H1 (cell line): ENCODE measurements at regions not wholly inside any gene's neighbourhood (a gene's known extent, or its start where the extent isn't known, plus 50 kb on each side); places are given as distances from the start of the nearest gene placed in this dataset.

Experiments
- CTCF ChIA-PET: fragments of 300-600 bp; sonication (Branson Sonifier 250); formaldehyde crosslinking; loops from one replicate; lab custom pipeline; 2021; ENCODE audit not compliant: partially characterized antibody; lab: Charles Lee
- POLR2A ChIA-PET: fragments of 300-600 bp; sonication (Branson Sonifier 250); formaldehyde crosslinking; loops from one replicate; lab custom pipeline; 2021; ENCODE audit warnings: inconsistent platforms; ENCODE audit not compliant: partially characterized antibody; lab: Charles Lee
- DNase-seq, 2 experiments: peaks; one replicate each; pipeline versions ENCODE4 v3.0.0 to v3.0.0-alpha.2; 2010 to 2022; ENCODE audit warnings: low spot score in 2 of 2, low read depth in 1 of 2, mixed read lengths in 1 of 2
- FAIRE-seq: peaks from 2 replicates; lab custom pipeline; 2011; peaks lifted over from hg19 to GRCh38; lab: Jason Lieb, UNC
- H2AFZ ChIP-seq: 2 replicates; pipeline ENCODE4 v1.8.1; 2012; ENCODE audit warnings: low read length, inconsistent platforms
- H2AK5ac ChIP-seq: 2 replicates; pipeline ENCODE4 v1.6.1; 2013; ENCODE audit warnings: low read depth, low read length
- H2BK120ac ChIP-seq: replicated peaks from 2 replicates; pipeline ENCODE3; 2013; ENCODE audit warnings: low read depth, low read length, inconsistent platforms
- H2BK12ac ChIP-seq: 2 replicates; pipeline ENCODE4 v1.6.1; 2013; ENCODE audit warnings: low read depth, low read length
- H2BK15ac ChIP-seq: 2 replicates; pipeline ENCODE4 v1.6.1; 2013; ENCODE audit warnings: low read length
- H2BK20ac ChIP-seq: 2 replicates; pipeline ENCODE4 v1.6.1; 2013; ENCODE audit warnings: low read length
- H2BK5ac ChIP-seq: 2 replicates; pipeline ENCODE4 v1.6.1; 2013; ENCODE audit warnings: low read depth, low read length
- H3K14ac ChIP-seq: 2 replicates; pipeline ENCODE4 v1.6.1; 2013; ENCODE audit warnings: inconsistent platforms; ENCODE audit not compliant: insufficient read length
- H3K18ac ChIP-seq: 2 replicates; pipeline ENCODE4 v1.6.1; 2013; ENCODE audit warnings: low read length; ENCODE audit errors: extremely low read depth
- H3K23ac ChIP-seq: 2 replicates; pipeline ENCODE4 v1.6.1; 2013; ENCODE audit warnings: inconsistent platforms; ENCODE audit not compliant: insufficient read length
- H3K23me2 ChIP-seq: 2 replicates; pipeline ENCODE4 v1.6.1; 2013; ENCODE audit warnings: low read depth, low read length
- H3K27ac ChIP-seq: 2 replicates; pipeline ENCODE4 v1.6.1; 2011; ENCODE audit warnings: low read depth, low read length, inconsistent platforms
- H3K27me3 ChIP-seq, 4 experiments: replicated peaks in 1 of 4; 1 replicate in 1 of 4; 2 replicates in 3 of 4; pipeline versions ENCODE4 v1.6.1 to v1.8.1; 2011 to 2013; ENCODE audit warnings: low read length in 3 of 4, mild to moderate bottlenecking in 3 of 4, inconsistent platforms in 2 of 4, mixed read lengths in 2 of 4, moderate library complexity in 1 of 4; ENCODE audit not compliant: control insufficient read depth in 3 of 4, insufficient read depth in 3 of 4; ENCODE audit errors: extremely low read depth in 1 of 4
- H3K36me3 ChIP-seq, 4 experiments: 2 replicates each; pipeline versions ENCODE4 v1.6.1 to v1.8.1; 2011 to 2013; ENCODE audit warnings: mild to moderate bottlenecking in 4 of 4, low read length in 3 of 4, moderate library complexity in 2 of 4, control low read depth in 1 of 4, inconsistent platforms in 1 of 4; ENCODE audit not compliant: insufficient read depth in 4 of 4, control insufficient read depth in 2 of 4
- H3K4ac ChIP-seq: replicated peaks from 2 replicates; pipeline ENCODE3; 2013; ENCODE audit warnings: low read length, low read depth, mixed read lengths, inconsistent platforms; ENCODE audit not compliant: insufficient read length
- H3K4me1 ChIP-seq, 4 experiments: replicated peaks in 1 of 4; 1 replicate in 1 of 4; 2 replicates in 3 of 4; pipeline versions ENCODE4 v1.6.1 to v1.8.1; 2011 to 2013; ENCODE audit warnings: low read length in 3 of 4, inconsistent platforms in 2 of 4, mixed read lengths in 1 of 4; ENCODE audit not compliant: insufficient read depth in 4 of 4, control insufficient read depth in 3 of 4
- H3K4me2 ChIP-seq, 2 experiments: 2 replicates each; pipeline versions ENCODE4 v1.6.1 to v1.8.1; 2011 to 2013; ENCODE audit warnings: low read depth in 2 of 2, low read length in 2 of 2, control low read depth in 1 of 2, inconsistent platforms in 1 of 2, mild to moderate bottlenecking in 1 of 2; ENCODE audit not compliant: insufficient read depth in 1 of 2
- H3K4me3 ChIP-seq, 4 experiments: fragments of 200-600, 300-600 bp in 1 of 4; sonication (generic), shearing (Covaris generic), sonication (Bioruptor Twin) in 1 of 4; 2 replicates each; pipeline versions ENCODE4 v1.5.1 to v1.8.1; 2011 to 2016; ENCODE audit warnings: low read length in 4 of 4, low read depth in 3 of 4, control low read depth in 2 of 4, inconsistent platforms in 2 of 4, mild to moderate bottlenecking in 2 of 4, mixed read lengths in 1 of 4, moderate library complexity in 1 of 4; ENCODE audit not compliant: insufficient read depth in 2 of 4; ENCODE audit errors: extremely low read depth in 1 of 4
- H3K56ac ChIP-seq: replicated peaks from 2 replicates; pipeline ENCODE3; 2013; ENCODE audit warnings: low read depth, mild to moderate bottlenecking, mixed read lengths, low read length, inconsistent platforms; ENCODE audit not compliant: insufficient read length
- H3K79me1 ChIP-seq: 2 replicates; pipeline ENCODE4 v1.6.1; 2013; ENCODE audit warnings: low read depth, low read length, control low read depth
- H3K79me2 ChIP-seq, 2 experiments: 2 replicates each; pipeline versions ENCODE4 v1.6.1 to v1.8.1; 2012 to 2013; ENCODE audit warnings: low read length in 2 of 2, mild to moderate bottlenecking in 2 of 2, inconsistent platforms in 1 of 2; ENCODE audit not compliant: insufficient read depth in 2 of 2, control insufficient read depth in 1 of 2
- H3K9ac ChIP-seq, 4 experiments: replicated peaks in 1 of 4; 1 replicate in 1 of 4; 2 replicates in 3 of 4; pipeline versions ENCODE4 v1.6.1 to v1.8.1; 2011 to 2013; ENCODE audit warnings: low read depth in 3 of 4, low read length in 3 of 4, control low read depth in 2 of 4, mild to moderate bottlenecking in 2 of 4, moderate library complexity in 2 of 4, inconsistent platforms in 1 of 4; ENCODE audit errors: extremely low read depth in 1 of 4
- H3K9me3 ChIP-seq, 2 experiments: 2 replicates each; pipeline versions ENCODE4 v1.6.1 to v1.8.1; 2012 to 2013; ENCODE audit warnings: mild to moderate bottlenecking in 2 of 2, moderate library complexity in 2 of 2, control low read depth in 1 of 2, inconsistent platforms in 1 of 2, low read depth in 1 of 2, low read length in 1 of 2, mixed read lengths in 1 of 2; ENCODE audit not compliant: insufficient read depth in 2 of 2
- H4K20me1 ChIP-seq, 2 experiments: replicated peaks in 1 of 2; 2 replicates each; pipeline versions ENCODE3 to v1.8.1; 2011 to 2013; ENCODE audit warnings: inconsistent platforms in 2 of 2, low read length in 2 of 2, mild to moderate bottlenecking in 1 of 2; ENCODE audit not compliant: insufficient read depth in 2 of 2, control insufficient read depth in 1 of 2
- H4K5ac ChIP-seq: 2 replicates; pipeline ENCODE4 v1.6.1; 2013; ENCODE audit warnings: low read length, low read depth, mixed read lengths, inconsistent platforms; ENCODE audit not compliant: insufficient read length
- H4K8ac ChIP-seq: 2 replicates; pipeline ENCODE4 v1.8.0; 2013; ENCODE audit warnings: mild to moderate bottlenecking, moderate library complexity, low read length, inconsistent platforms; ENCODE audit not compliant: insufficient read depth; ENCODE audit errors: extremely low read depth
- H4K91ac ChIP-seq: replicated peaks from 2 replicates; pipeline ENCODE3; 2013; ENCODE audit warnings: low read length, mixed read lengths, inconsistent platforms; ENCODE audit not compliant: insufficient read length
- NANOG ChIP-seq: IDR thresholded peaks from 2 replicates; pipeline ENCODE4 v1.6.1; 2011; ENCODE audit warnings: low read length, low read depth, mild to moderate bottlenecking, inconsistent platforms; ENCODE audit not compliant: insufficient read depth, poor library complexity, severe bottlenecking
- POLR2A ChIP-seq, 2 experiments: IDR thresholded peaks; 1 replicate in 1 of 2; 2 replicates in 1 of 2; pipeline ENCODE4 v1.6.1; 2011; ENCODE audit warnings: low read depth in 2 of 2, low read length in 2 of 2, mild to moderate bottlenecking in 2 of 2; ENCODE audit errors: control extremely low read depth in 1 of 2
- SRF ChIP-seq: IDR thresholded peaks from 2 replicates; pipeline ENCODE4 v1.6.1; 2011; ENCODE audit warnings: mild to moderate bottlenecking, low read depth, low read length, moderate library complexity
- WGBS, 2 experiments: shearing (Covaris generic) in 1 of 2; methylation state at CpG; one replicate each; pipeline versions ENCODE4 v1.1.6 to v1.1.7; 2013 to 2015; ENCODE audit warnings: low lambda C conversion rate in 2 of 2, mixed read lengths in 2 of 2, inconsistent platforms in 1 of 2, low coverage in 1 of 2, missing lambda C conversion rate in 1 of 2; ENCODE audit not compliant: insufficient replicate concordance in 2 of 2, insufficient coverage in 1 of 2, insufficient read length in 1 of 2; ENCODE audit errors: extremely low coverage in 1 of 2, missing lambda C conversion rate in 1 of 2; 5-methylcytosine and 5-hydroxymethylcytosine counted together

DNA sequence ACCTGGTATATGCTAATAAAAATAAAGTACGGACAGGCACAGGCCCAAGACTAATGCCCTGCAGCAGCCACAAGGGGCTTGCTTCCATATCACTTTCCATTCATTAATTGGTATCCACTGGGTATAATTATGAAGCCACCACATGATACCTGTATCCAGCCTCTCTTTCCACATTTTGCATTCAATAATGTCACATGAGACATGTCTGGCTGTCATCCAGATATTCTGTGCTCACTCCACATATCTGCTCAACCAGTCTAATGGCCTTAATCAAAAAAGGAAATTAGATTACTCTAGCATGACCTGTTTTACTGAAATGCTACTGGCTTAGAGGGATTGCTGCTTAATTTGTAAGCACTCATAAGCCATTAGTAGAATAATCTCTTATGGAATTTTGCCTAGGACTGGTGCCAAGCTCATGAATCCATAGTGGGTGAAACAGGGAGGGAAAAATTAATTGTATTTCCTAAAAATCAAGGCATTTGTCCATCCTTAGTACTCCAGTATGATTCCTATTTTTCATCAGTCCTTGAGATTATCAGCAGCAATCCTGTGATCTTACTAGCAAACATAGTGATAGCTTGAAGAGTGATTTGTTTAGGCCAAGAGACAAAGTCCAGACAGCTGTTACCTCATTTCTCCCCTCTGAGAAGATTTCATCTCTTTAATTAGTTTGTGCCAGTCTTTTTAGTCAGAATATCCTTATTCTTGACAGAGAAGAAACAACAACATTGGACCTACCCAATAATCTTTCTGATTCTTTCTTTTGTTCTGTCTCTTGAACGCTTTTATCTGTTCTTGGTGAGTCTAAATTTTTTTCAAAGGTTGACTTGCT, 119.2 kb upstream of the ABCA1 start:
- POLR2A ChIA-PET, result no interaction called here
- no peak for DNase-seq

More for the DNA sequence above, 119.2 kb upstream of the ABCA1 start:
- H3K79me2 ChIP-seq, result no peaks in the 10 kb centered on the region
- H2BK20ac ChIP-seq, result no peak overlapping the region
- peaks cover 0 to 6% (median 2%) of the 10 kb centered on the region in 4 experiments; a peak in 2 of 7 replicates for H3K4me1 ChIP-seq
- no peak overlapping the region for H3K9ac ChIP-seq
- no peak overlapping the region for H3K18ac ChIP-seq
- H4K91ac ChIP-seq, result no peak overlapping the region
- no peaks in the 10 kb centered on the region for H3K27me3 ChIP-seq
- H2BK120ac ChIP-seq, result no peak overlapping the region
- TF ChIP-seq NANOG (no peak), SRF (no peak), POLR2A (IDR thresholded peaks at IDR 0.05; ENCODE audit: control extremely low read depth in 1 of 2, low read depth in 2 of 2, low read length in 2 of 2) (no peak)
- no peak overlapping the region for H4K8ac ChIP-seq
- no peak overlapping the region for H3K4me3 ChIP-seq
- no peaks in the 10 kb centered on the region for H3K36me3 ChIP-seq
- no peak for FAIRE-seq
- no peak overlapping the region for H3K56ac ChIP-seq
- H3K9me3 ChIP-seq, result no peaks in the 10 kb centered on the region
- no peak overlapping the region for H4K5ac ChIP-seq
- H2AK5ac ChIP-seq, result no peak overlapping the region
- H2BK5ac ChIP-seq, result no peak overlapping the region
- no peak overlapping the region for H3K4me2 ChIP-seq
- no peaks in the 10 kb centered on the region for H4K20me1 ChIP-seq
- no peak overlapping the region for H2AFZ ChIP-seq
- H2BK12ac ChIP-seq, result no peak overlapping the region
- no peak overlapping the region for H3K27ac ChIP-seq
- H3K4ac ChIP-seq, result no peak overlapping the region
- no peak overlapping the region for H3K14ac ChIP-seq
- CTCF ChIA-PET, result interaction anchor here (1.2 kb wide), 1 partner anchor 20 kb away, joined by 3 read pairs; no protein-coding TSS in a partner anchor
- WGBS, 2 experiments, result 83% methylated on average over 2 of the region's 2 CpGs; no CpG with 5 or more reads in 1 of the 2 experiments
- no peak overlapping the region for H2BK15ac ChIP-seq
- no peak overlapping the region for H3K23ac ChIP-seq
- no peaks in the 10 kb centered on the region for H3K79me1 ChIP-seq
- H3K23me2 ChIP-seq, result no peaks in the 10 kb centered on the region
